SK-N-SH (cell line): ENCODE measurements at regions not wholly inside any gene's neighbourhood (a gene's known extent, or its start where the extent isn't known, plus 50 kb on each side); places are given as distances from the start of the nearest gene placed in this dataset.

Experiments used
- CTCF ChIA-PET: fragments of 300-600, 350-600 bp; formaldehyde crosslinking; extraction: SDS; loops from one replicate; lab custom pipeline; 2021; lab: Yijun Ruan, JAX
- POLR2A ChIA-PET: fragments of 350-600 bp; sonication (Branson Sonifier 250); formaldehyde crosslinking; extraction: SDS; loops from one replicate; lab custom pipeline; 2020; ENCODE audit warnings: antibody characterized with exemption, inconsistent platforms; lab: Yijun Ruan, JAX
- DNase-seq: peaks from one replicate; pipeline ENCODE4 v3.0.0; 2012
- H2AFZ ChIP-seq: fragments of 200-600 bp; sonication (generic); 2 replicates; pipeline ENCODE4 v1.8.1; 2016; ENCODE audit warnings: antibody characterized with exemption, mild to moderate bottlenecking, low read depth
- H3F3A ChIP-seq: fragments of 200-600 bp; sonication (generic); replicated peaks from 2 replicates; pipeline ENCODE3; 2016; ENCODE audit warnings: antibody characterized with exemption, mild to moderate bottlenecking; ENCODE audit not compliant: insufficient read depth
- H3K27ac ChIP-seq, 2 experiments: fragments of 200-500 bp in 1 of 2; fragments of 200-600 bp in 1 of 2; sonication (Bioruptor generic) in 1 of 2; sonication (generic), shearing (Covaris generic) in 1 of 2; 2 replicates each; pipeline versions ENCODE4 v1.5.1 to v1.6.1; 2014 to 2016; ENCODE audit warnings: low read depth in 2 of 2, inconsistent platforms in 1 of 2, low read length in 1 of 2, mild to moderate bottlenecking in 1 of 2, mixed read lengths in 1 of 2
- H3K27me3 ChIP-seq: fragments of 200-600 bp; sonication (generic), shearing (Covaris generic); 2 replicates; pipeline ENCODE4 v1.6.1; 2016; ENCODE audit warnings: mixed run types; ENCODE audit not compliant: insufficient read depth
- H3K36me3 ChIP-seq, 2 experiments: fragments of 200-500 bp in 1 of 2; fragments of 200-600 bp in 1 of 2; sonication (Bioruptor generic) in 1 of 2; sonication (generic) in 1 of 2; replicated peaks in 1 of 2; 2 replicates each; pipeline versions ENCODE3 to v1.5.1; 2014 to 2016; ENCODE audit warnings: low read length in 1 of 2, mild to moderate bottlenecking in 1 of 2; ENCODE audit not compliant: insufficient read depth in 2 of 2, control insufficient read depth in 1 of 2
- H3K4me1 ChIP-seq, 2 experiments: fragments of 200-500 bp in 1 of 2; fragments of 200-600 bp in 1 of 2; sonication (Bioruptor generic) in 1 of 2; sonication (generic), shearing (Covaris generic) in 1 of 2; 2 replicates each; pipeline versions ENCODE4 v1.5.1 to v1.6.1; 2014 to 2016; ENCODE audit warnings: low read depth in 1 of 2, low read length in 1 of 2, mixed run types in 1 of 2; ENCODE audit not compliant: insufficient read depth in 2 of 2, control insufficient read depth in 1 of 2
- H3K4me2 ChIP-seq: fragments of 200-600 bp; sonication (generic), shearing (Covaris generic); 2 replicates; pipeline ENCODE4 v1.6.1; 2017; ENCODE audit warnings: mixed run types
- H3K4me3 ChIP-seq, 2 experiments: fragments of 200-500 bp in 1 of 2; fragments of 200-600 bp in 1 of 2; sonication (Bioruptor generic) in 1 of 2; sonication (generic), shearing (Covaris generic) in 1 of 2; 2 replicates each; pipeline versions ENCODE4 v1.5.1 to v1.8.1; 2014 to 2016; ENCODE audit warnings: low read depth in 2 of 2, inconsistent platforms in 1 of 2, low read length in 1 of 2, mild to moderate bottlenecking in 1 of 2, mixed read lengths in 1 of 2, moderate library complexity in 1 of 2
- H3K79me2 ChIP-seq: fragments of 200-600 bp; sonication (generic); 2 replicates; pipeline ENCODE4 v1.8.1; 2017; ENCODE audit warnings: mild to moderate bottlenecking; ENCODE audit not compliant: insufficient read depth
- H3K9ac ChIP-seq: fragments of 200-600 bp; sonication (generic); 2 replicates; pipeline ENCODE4 v1.6.1; 2017; ENCODE audit warnings: mixed run types
- H3K9me2 ChIP-seq: fragments of 200-600 bp; sonication (generic); 2 replicates; pipeline ENCODE4 v1.6.1; 2017; ENCODE audit warnings: mixed run types
- H3K9me3 ChIP-seq: fragments of 200-600 bp; sonication (generic); 2 replicates; pipeline ENCODE4 v1.6.1; 2017; ENCODE audit warnings: mixed run types, mild to moderate bottlenecking, moderate library complexity
- H4K20me1 ChIP-seq: fragments of 200-600 bp; sonication (generic); 2 replicates; pipeline ENCODE4 v1.6.1; 2017; ENCODE audit warnings: mild to moderate bottlenecking, mixed run types; ENCODE audit not compliant: insufficient read depth
- ELF1 ChIP-seq: IDR thresholded peaks from 2 replicates; pipeline ENCODE4 v1.4.0; 2012
- EP300 ChIP-seq, 2 experiments: IDR thresholded peaks; 2 replicates each; pipeline versions ENCODE4 v1.4.0 to v1.6.1; 2012; ENCODE audit warnings: borderline replicate concordance in 1 of 2, low read depth in 1 of 2, low read length in 1 of 2
- EZH2phosphoT487 ChIP-seq: fragments of 200-600 bp; sonication (generic); IDR thresholded peaks from 2 replicates; pipeline ENCODE4 v1.6.1; 2017; ENCODE audit warnings: low read depth, mixed run types, mild to moderate bottlenecking, antibody characterized with exemption, moderate library complexity, borderline replicate concordance
- FOXM1 ChIP-seq: IDR thresholded peaks from 2 replicates; pipeline ENCODE4 v1.4.0; 2012; ENCODE audit warnings: low read depth, mild to moderate bottlenecking
- GABPA ChIP-seq: IDR thresholded peaks from 2 replicates; pipeline ENCODE4 v1.4.0; 2012; ENCODE audit warnings: low read depth, mild to moderate bottlenecking
- MEF2A ChIP-seq: IDR thresholded peaks from 2 replicates; pipeline ENCODE4 v1.4.0; 2012; ENCODE audit warnings: low read depth, borderline replicate concordance
- MXI1 ChIP-seq: IDR thresholded peaks from 2 replicates; pipeline ENCODE4 v1.6.1; 2012; ENCODE audit warnings: mild to moderate bottlenecking, low read depth, low read length, improper control_type of control experiment
- NFIC ChIP-seq: IDR thresholded peaks from 2 replicates; pipeline ENCODE4 v1.4.0; 2012; ENCODE audit warnings: borderline replicate concordance
- RAD21 ChIP-seq: IDR thresholded peaks from 2 replicates; pipeline ENCODE4 v1.6.1; 2012; ENCODE audit warnings: mild to moderate bottlenecking, low read length
- TCF12 ChIP-seq: IDR thresholded peaks from 2 replicates; pipeline ENCODE4 v1.4.0; 2012
- WGBS: methylation state at CpG from one replicate; pipeline ENCODE4 v1.1.6; 2017; ENCODE audit warnings: low lambda C conversion rate; 5-methylcytosine and 5-hydroxymethylcytosine counted together
- TF ChIP-seq, protein P1 (sequence below): fragments of 150-350 bp; IDR thresholded peaks from 2 replicates; pipeline ENCODE4 v1.6.1; 2016; ENCODE audit warnings: mild to moderate bottlenecking, low read depth, low read length
- TF ChIP-seq, protein P2 (sequence below): IDR thresholded peaks from 2 replicates; pipeline ENCODE4 v1.4.0; 2012; ENCODE audit warnings: low read depth
- TF ChIP-seq, protein P3 (sequence below): IDR thresholded peaks from 2 replicates; pipeline ENCODE4 v1.4.0; 2012; ENCODE audit warnings: low read depth, borderline replicate concordance
- TF ChIP-seq, protein P4 (sequence below): fragments of 200-600 bp; sonication (generic); IDR thresholded peaks from 2 replicates; pipeline ENCODE4 v1.6.1; 2017; ENCODE audit warnings: antibody characterized with exemption, mild to moderate bottlenecking, moderate library complexity
- TF ChIP-seq, protein P5 (sequence below): IDR thresholded peaks from 2 replicates; pipeline ENCODE4 v1.6.1; 2012; ENCODE audit warnings: mild to moderate bottlenecking, low read depth, low read length, moderate library complexity
- TF ChIP-seq, protein P6 (sequence below): IDR thresholded peaks from 2 replicates; pipeline ENCODE4 v1.4.0; 2012; ENCODE audit warnings: low read depth, borderline replicate concordance

DNA sequence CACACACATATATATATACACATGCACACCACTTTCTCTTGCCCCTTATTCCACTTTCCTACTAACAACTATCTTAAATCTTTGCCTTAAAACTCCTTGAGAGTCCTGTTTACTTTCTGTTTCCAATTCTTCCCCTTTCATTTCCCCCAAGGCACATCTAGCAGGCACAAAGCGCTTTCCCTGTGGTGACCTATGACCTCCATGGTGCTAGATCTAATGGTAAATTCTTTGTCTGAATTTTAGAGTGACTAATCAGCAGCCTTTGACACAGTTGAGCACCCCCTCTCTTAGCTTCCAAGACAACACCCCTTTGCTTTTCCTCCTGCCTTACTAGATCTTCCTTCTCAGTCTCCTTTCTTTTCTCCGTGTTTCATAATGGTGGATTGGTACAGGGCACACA is 236.4 kb upstream of the TTC29 start:
- ChIA-PET POLR2A (no interaction called here), CTCF (interaction anchor here (1.0 to 2.7 kb wide), 2 partner anchors 21 to 408 kb away, joined by 3 to 9 read pairs; no protein-coding TSS in a partner anchor)
- Histone ChIP-seq H4K20me1 (no peaks in the 10 kb centered on the region), H3K4me3 (no peak overlapping the region), H3K27me3 (no peaks in the 10 kb centered on the region), H3K4me2 (no peak overlapping the region), H3K4me1 (no peaks in the 10 kb centered on the region), H3K9ac (no peak overlapping the region), H3K27ac (no peak overlapping the region), H3K79me2 (no peaks in the 10 kb centered on the region), H3K36me3 (no peaks in the 10 kb centered on the region), H3K9me3 (no peaks in the 10 kb centered on the region), H2AFZ (no peak overlapping the region), H3K9me2 (no peaks in the 10 kb centered on the region), H3F3A (no peaks in the 10 kb centered on the region)
- 80% methylated on average over 2 of the region's 2 CpGs for WGBS
- TF ChIP-seq, protein P1, sequence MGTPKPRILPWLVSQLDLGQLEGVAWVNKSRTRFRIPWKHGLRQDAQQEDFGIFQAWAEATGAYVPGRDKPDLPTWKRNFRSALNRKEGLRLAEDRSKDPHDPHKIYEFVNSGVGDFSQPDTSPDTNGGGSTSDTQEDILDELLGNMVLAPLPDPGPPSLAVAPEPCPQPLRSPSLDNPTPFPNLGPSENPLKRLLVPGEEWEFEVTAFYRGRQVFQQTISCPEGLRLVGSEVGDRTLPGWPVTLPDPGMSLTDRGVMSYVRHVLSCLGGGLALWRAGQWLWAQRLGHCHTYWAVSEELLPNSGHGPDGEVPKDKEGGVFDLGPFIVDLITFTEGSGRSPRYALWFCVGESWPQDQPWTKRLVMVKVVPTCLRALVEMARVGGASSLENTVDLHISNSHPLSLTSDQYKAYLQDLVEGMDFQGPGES = no peak
- TF ChIP-seq MEF2A (no peak), NFIC (no peak), TCF12 (no peak), FOXM1 (no peak), RAD21 (no peak), GABPA (no peak), ELF1 (no peak), EZH2phosphoT487 (no peak), EP300 (IDR thresholded peaks at IDR 0.05; ENCODE audit: borderline replicate concordance in 1 of 2, low read depth in 1 of 2, low read length in 1 of 2) (no peak), MXI1 (no peak)
- TF ChIP-seq, protein P2, sequence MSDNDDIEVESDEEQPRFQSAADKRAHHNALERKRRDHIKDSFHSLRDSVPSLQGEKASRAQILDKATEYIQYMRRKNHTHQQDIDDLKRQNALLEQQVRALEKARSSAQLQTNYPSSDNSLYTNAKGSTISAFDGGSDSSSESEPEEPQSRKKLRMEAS = no peak
- TF ChIP-seq, protein P3, sequence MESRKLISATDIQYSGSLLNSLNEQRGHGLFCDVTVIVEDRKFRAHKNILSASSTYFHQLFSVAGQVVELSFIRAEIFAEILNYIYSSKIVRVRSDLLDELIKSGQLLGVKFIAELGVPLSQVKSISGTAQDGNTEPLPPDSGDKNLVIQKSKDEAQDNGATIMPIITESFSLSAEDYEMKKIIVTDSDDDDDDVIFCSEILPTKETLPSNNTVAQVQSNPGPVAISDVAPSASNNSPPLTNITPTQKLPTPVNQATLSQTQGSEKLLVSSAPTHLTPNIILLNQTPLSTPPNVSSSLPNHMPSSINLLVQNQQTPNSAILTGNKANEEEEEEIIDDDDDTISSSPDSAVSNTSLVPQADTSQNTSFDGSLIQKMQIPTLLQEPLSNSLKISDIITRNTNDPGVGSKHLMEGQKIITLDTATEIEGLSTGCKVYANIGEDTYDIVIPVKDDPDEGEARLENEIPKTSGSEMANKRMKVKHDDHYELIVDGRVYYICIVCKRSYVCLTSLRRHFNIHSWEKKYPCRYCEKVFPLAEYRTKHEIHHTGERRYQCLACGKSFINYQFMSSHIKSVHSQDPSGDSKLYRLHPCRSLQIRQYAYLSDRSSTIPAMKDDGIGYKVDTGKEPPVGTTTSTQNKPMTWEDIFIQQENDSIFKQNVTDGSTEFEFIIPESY = no peak
- TF ChIP-seq, protein P4, sequence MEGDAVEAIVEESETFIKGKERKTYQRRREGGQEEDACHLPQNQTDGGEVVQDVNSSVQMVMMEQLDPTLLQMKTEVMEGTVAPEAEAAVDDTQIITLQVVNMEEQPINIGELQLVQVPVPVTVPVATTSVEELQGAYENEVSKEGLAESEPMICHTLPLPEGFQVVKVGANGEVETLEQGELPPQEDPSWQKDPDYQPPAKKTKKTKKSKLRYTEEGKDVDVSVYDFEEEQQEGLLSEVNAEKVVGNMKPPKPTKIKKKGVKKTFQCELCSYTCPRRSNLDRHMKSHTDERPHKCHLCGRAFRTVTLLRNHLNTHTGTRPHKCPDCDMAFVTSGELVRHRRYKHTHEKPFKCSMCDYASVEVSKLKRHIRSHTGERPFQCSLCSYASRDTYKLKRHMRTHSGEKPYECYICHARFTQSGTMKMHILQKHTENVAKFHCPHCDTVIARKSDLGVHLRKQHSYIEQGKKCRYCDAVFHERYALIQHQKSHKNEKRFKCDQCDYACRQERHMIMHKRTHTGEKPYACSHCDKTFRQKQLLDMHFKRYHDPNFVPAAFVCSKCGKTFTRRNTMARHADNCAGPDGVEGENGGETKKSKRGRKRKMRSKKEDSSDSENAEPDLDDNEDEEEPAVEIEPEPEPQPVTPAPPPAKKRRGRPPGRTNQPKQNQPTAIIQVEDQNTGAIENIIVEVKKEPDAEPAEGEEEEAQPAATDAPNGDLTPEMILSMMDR = no peak
- TF ChIP-seq, protein P5, sequence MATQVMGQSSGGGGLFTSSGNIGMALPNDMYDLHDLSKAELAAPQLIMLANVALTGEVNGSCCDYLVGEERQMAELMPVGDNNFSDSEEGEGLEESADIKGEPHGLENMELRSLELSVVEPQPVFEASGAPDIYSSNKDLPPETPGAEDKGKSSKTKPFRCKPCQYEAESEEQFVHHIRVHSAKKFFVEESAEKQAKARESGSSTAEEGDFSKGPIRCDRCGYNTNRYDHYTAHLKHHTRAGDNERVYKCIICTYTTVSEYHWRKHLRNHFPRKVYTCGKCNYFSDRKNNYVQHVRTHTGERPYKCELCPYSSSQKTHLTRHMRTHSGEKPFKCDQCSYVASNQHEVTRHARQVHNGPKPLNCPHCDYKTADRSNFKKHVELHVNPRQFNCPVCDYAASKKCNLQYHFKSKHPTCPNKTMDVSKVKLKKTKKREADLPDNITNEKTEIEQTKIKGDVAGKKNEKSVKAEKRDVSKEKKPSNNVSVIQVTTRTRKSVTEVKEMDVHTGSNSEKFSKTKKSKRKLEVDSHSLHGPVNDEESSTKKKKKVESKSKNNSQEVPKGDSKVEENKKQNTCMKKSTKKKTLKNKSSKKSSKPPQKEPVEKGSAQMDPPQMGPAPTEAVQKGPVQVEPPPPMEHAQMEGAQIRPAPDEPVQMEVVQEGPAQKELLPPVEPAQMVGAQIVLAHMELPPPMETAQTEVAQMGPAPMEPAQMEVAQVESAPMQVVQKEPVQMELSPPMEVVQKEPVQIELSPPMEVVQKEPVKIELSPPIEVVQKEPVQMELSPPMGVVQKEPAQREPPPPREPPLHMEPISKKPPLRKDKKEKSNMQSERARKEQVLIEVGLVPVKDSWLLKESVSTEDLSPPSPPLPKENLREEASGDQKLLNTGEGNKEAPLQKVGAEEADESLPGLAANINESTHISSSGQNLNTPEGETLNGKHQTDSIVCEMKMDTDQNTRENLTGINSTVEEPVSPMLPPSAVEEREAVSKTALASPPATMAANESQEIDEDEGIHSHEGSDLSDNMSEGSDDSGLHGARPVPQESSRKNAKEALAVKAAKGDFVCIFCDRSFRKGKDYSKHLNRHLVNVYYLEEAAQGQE = no peak
- TF ChIP-seq, protein P6, sequence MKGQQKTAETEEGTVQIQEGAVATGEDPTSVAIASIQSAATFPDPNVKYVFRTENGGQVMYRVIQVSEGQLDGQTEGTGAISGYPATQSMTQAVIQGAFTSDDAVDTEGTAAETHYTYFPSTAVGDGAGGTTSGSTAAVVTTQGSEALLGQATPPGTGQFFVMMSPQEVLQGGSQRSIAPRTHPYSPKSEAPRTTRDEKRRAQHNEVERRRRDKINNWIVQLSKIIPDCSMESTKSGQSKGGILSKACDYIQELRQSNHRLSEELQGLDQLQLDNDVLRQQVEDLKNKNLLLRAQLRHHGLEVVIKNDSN = no peak
- no peak for DNase-seq
